Suprapubic skin (tissue), 3 donors: ENCODE measurements at regions not wholly inside any gene's neighbourhood (a gene's known extent, or its start where the extent isn't known, plus 50 kb on each side); places are given as distances from the start of the nearest gene placed in this dataset.

ENCODE experiments used
- CTCF ChIP-seq, 2 donors: fragments of 200-600 bp in 1 of 2; fragments of 450-650 bp in 1 of 2; sonication (generic) in 1 of 2; IDR thresholded peaks; one replicate each; pipeline ENCODE4 v1.5.1; 2016 to 2019; ENCODE audit warnings: antibody characterized with exemption in 2 of 2, mild to moderate bottlenecking in 1 of 2, moderate library complexity in 1 of 2
- POLR2A ChIP-seq, 2 donors: fragments of 450-650 bp; IDR thresholded peaks; one replicate each; pipeline ENCODE4 v1.6.1; 2017; ENCODE audit warnings: antibody characterized with exemption in 2 of 2, mild to moderate bottlenecking in 2 of 2, moderate library complexity in 2 of 2

GRCh38 chr2:221897718-221898117, 325.6 kb upstream of the EPHA4 start:
- TF ChIP-seq POLR2A (IDR thresholded peaks at IDR 0.05) = no peak
- no peak for TF ChIP-seq CTCF (IDR thresholded peaks at IDR 0.05)
